GM18951 (cell line): ENCODE measurements at regions not wholly inside any gene's neighbourhood (a gene's known extent, or its start where the extent isn't known, plus 50 kb on each side); places are given as distances from the start of the nearest gene placed in this dataset.

Experiments used
- POLR2A ChIP-seq: IDR thresholded peaks from 4 replicates; pipeline ENCODE4 v1.6.1; 2011; ENCODE audit warnings: mild to moderate bottlenecking; ENCODE audit not compliant: insufficient read length, insufficient read depth; ENCODE audit errors: extremely low read depth
- in situ Hi-C: fragments of 300-500 bp; cut with MboI; formaldehyde crosslinking; loops from one replicate; pipeline ENCODE4 v1.12.0; 2022; ENCODE audit warnings: low sequenced_read_pairs, mixed read lengths, inconsistent platforms; ENCODE audit not compliant: unreplicated experiment

GRCh38 chr3:3998140-3998922 lies 199.1 kb downstream of the LRRN1 start:
- in situ Hi-C loops: loop anchor here (25.0 kb wide), 1 partner anchor 786 kb away; no protein-coding TSS in a partner anchor
- no peak for TF ChIP-seq POLR2A

DNA sequence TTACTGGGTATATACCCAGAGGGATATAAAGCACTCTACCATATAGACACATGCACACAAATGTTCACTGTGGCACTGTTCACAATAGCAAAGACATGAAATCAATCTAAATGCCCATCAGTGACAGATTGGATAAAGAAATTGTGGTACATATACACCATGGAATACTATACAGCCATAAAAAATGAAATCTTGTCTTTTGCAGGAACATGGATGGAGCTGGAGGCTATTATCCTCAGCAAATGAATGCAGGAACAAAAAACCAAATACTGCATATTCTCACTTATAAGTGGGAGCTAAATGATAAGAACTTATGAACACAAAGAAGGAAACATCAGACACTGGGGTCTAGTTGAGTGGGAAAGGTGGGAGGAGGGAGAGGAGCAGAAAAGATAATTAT lies 200.1 kb downstream of the LRRN1 start:
- in situ Hi-C loops: loop anchor here (25.0 kb wide), 1 partner anchor 787 kb away; no protein-coding TSS in a partner anchor

GRCh38 chr3:4001976-4002375 lies 202.7 kb downstream of the LRRN1 start:
- in situ Hi-C loops: no loop called here
- no peak for TF ChIP-seq POLR2A

DNA sequence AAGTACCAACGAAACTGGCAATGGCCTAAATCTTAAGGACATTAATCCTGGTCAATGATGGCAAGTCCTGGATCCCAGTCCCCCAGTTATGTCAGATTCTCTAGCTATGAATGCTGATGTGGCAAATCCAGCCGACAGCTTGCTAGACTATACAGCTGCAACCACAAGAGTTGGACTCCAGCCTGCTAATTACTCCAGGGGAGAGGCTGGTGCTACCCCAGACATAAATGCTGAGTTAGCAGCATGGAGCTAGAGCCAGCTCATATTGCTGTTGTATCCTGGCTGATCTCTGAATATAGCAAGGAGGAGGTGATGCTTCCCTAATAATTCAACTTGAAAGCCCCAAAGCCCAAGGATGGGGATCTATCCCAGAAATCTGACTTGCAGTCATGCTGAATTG lies 207.1 kb downstream of the LRRN1 start:
- no peak for TF ChIP-seq POLR2A
- in situ Hi-C loops: no loop called here

GRCh38 chr3:4008205-4008604 lies 209.0 kb downstream of the LRRN1 start:
- in situ Hi-C loops: no loop called here
- no peak for TF ChIP-seq POLR2A

DNA sequence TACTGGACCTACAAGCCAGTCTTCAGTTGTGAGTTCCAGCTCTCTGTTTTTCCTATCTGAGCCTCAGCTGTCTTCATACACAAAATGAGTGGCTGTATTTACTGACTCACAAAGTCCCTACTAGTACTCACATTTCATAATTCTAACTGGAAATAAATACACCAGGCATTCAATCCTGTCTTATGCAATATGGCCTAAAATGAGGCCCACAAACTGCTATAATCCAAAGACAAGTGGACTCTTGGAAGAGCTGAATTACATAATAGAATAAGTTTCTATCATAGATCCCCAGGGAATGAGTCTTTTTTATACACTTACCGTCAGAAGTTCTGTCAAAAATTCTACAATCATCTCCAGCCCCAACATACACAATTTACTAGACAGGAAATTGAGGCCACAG lies 211.9 kb downstream of the LRRN1 start:
- TF ChIP-seq POLR2A: no peak
- in situ Hi-C loops: no loop called here

- in situ Hi-C loops: no loop called here
- no peak for TF ChIP-seq POLR2A
Observed at GRCh38 chr3:4015426-4015825, 216.2 kb downstream of the LRRN1 start.

DNA sequence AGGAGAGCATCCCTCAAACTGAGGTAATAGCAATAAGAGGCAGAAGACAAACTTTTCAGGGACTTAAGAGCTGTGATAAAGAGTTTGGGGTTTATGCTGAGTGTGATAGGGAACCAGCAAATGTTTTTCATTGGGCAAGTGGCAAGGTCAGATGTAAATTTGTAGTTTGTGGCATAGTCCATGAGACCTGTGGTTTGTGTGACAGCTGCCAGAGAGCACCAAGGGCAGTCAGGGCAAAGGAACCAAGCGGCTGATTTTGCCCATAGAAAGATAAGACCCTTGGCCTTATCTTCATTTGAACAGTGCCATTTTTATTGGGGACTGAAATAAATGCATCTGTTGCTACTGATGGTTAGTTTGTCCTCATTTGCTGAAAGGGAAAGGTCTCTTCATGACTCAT lies 220.3 kb downstream of the LRRN1 start:
- no peak for TF ChIP-seq POLR2A

GRCh38 chr3:4021162-4021561 lies 221.9 kb downstream of the LRRN1 start:
- TF ChIP-seq POLR2A: no peak
- in situ Hi-C loops: no loop called here

More for the DNA sequence above, 220.3 kb downstream of the LRRN1 start:
- in situ Hi-C loops: no loop called here

GRCh38 chr3:4029135-4029534 lies 229.9 kb downstream of the LRRN1 start:
- no peak for TF ChIP-seq POLR2A
- in situ Hi-C loops: no loop called here

DNA sequence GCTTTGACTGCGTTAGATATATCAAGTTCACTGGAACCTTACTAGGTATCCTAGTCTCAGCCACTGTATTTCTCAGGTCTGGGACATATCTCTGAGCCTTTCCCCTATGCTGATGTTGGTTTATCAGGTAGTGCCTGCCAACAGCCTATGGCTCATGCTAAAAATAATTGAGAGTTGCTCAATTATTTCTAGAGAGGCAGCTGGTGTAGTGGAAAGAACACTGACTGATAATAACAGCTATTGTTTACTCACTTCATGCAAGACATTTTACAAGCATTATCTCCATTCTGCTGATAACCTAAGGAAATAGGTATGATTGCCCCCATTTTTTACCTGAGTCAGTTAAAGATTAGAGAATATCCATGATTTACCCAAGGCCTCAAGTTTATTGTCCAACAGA lies 231.4 kb downstream of the LRRN1 start:
- in situ Hi-C loops: no loop called here
- no peak for TF ChIP-seq POLR2A

DNA sequence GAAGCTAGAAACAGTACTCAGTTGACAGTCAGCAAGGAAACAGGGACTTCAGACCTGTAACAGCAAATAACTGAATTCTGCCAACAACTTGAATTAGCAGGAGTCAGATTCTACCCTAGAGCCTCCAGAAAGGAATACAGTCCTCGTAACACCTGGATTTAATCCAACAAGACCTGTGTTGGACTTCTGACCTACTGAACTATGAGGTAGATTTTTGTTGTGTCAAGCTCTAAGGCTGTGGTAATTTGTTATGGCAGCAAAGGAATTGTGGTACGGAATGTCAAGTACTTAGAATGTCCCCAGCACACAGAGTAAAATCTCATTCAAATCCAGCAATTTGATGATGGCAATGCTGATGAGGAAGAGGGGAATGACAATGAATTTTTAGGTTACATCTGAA lies 234.1 kb downstream of the LRRN1 start:
- no peak for TF ChIP-seq POLR2A
- in situ Hi-C loops: no loop called here

DNA sequence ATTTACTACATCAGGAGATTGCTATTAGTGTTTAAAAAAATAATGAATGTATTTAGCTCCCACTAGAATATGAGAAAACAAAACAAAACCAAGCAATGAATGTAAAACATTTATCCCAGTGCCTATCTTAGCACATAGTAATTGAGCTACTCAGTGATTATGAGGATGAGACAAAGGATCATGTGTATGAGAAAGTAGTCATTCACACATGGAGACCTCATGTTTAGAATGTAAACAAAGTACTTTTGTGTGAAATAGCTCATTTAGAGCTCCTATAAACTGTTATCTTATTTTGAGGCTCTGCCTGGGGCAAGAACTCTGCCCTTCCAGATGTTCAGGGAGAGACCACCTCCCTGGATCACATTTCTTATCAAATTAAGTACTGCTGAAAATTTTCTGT lies 236.8 kb downstream of the LRRN1 start:
- no peak for TF ChIP-seq POLR2A
- in situ Hi-C loops: no loop called here

DNA sequence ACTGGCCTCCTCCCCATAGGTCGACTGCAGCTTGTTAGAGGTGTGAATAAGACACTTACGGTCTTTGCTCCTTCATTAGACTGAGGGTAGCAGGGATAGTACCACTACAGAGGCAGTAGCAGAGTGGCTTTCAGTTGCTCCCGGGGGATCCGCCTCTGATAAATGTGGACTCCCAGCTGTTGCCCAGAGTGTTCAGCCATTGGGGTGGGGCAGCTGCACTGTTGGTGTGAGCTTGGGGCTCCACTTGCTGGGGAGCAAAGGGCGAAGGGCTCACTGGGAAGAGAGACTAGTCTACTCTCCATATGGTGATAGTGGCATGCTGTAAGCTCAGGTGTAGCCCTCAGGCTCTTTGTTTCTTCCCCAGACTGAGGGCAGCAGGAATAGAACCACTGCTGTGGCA lies 239.1 kb downstream of the LRRN1 start:
- in situ Hi-C loops: no loop called here
- no peak for TF ChIP-seq POLR2A
